ENCODE measurements at regions not wholly inside any gene's neighbourhood (a gene's known extent, or its start where the extent isn't known, plus 50 kb on each side); places are given as distances from the start of the nearest gene placed in this dataset.

GRCh38 chr10:131635564-131636015 is 265.2 kb upstream of the PPP2R2D start:
- peaks cover 3% of the 10 kb centered on the region for H3K27me3 Mint-ChIP-seq (ENCODE audit: low read depth)
- H3K27ac Mint-ChIP-seq (ENCODE audit: unreplicated experiment) = peak overlapping the region; percentile 88
- TF ChIP-seq CTCF (conservative IDR thresholded peaks at IDR 0.05) = no peak
- no peak for DNase-seq (ENCODE audit: low read depth, low spot score)
- H3K9me3 Mint-ChIP-seq = peaks cover 5% of the 10 kb centered on the region
- no peak overlapping the region for H3K4me3 Mint-ChIP-seq
- H3K36me3 Mint-ChIP-seq (ENCODE audit: low read depth) = peaks cover 2% of the 10 kb centered on the region
- no peaks in the 10 kb centered on the region for H3K4me1 Mint-ChIP-seq

- peak overlapping the region; percentile 88 for H3K27ac Mint-ChIP-seq (ENCODE audit: unreplicated experiment)
- no peak for TF ChIP-seq CTCF (conservative IDR thresholded peaks at IDR 0.05)
- no peak overlapping the region for H3K4me3 Mint-ChIP-seq
- peaks cover 2% of the 10 kb centered on the region for H3K36me3 Mint-ChIP-seq (ENCODE audit: low read depth)
- DNase-seq (ENCODE audit: low read depth, low spot score) = no peak
- H3K9me3 Mint-ChIP-seq = peaks cover 5% of the 10 kb centered on the region
- H3K27me3 Mint-ChIP-seq (ENCODE audit: low read depth) = peaks cover 3% of the 10 kb centered on the region
- H3K4me1 Mint-ChIP-seq = no peaks in the 10 kb centered on the region
These were observed 264.7 kb upstream of the PPP2R2D start for GRCh38 chr10:131636116-131636515.

DNA sequence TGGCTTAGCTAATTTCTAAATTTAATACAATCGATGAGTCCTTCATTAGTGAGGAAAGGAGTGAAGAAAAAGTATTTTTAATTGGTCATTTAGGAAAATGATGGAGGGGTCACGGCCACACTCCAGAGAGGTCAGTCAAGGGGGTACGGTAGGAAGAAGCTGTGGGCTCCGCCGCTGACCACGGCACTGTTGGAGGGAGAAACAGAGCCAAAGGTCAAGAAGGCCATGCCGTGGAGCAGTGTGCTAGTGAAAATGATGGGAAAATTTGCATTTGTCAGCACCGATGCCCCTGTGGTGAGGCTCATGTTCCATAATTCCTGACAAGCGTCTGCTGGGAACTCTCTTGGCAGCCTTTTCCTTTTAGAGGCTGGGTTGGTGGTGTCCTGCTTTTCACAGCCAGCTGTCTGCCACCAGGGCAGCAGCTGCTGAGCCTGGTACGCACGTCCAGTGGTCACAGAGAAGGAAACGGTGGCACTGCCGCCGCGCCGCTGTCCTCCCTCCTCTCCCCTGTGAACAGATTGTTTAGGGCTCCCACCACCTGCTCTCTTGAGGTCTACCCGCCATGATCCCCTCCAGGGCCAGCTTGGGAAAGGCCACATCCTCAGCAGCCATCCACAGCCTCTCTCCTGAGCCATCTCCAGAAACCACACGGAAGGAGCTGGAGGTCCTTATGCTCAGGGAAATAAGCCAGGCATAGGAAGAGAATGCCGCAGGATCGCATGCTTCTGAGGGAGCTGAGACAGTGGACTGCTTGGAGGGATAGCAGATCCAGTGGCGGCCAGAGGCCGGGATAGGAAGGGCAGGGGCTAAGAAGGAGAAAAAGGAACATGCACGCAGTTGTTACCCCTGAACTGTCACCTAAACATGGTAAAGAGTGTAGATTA is 263.7 kb upstream of the PPP2R2D start:
- no peak for DNase-seq (ENCODE audit: low read depth, low spot score)
- TF ChIP-seq CTCF (conservative IDR thresholded peaks at IDR 0.05) = no peak
- H3K4me1 Mint-ChIP-seq = no peaks in the 10 kb centered on the region
- H3K36me3 Mint-ChIP-seq (ENCODE audit: low read depth) = peaks cover 2% of the 10 kb centered on the region
- H3K9me3 Mint-ChIP-seq = peaks cover 5% of the 10 kb centered on the region
- H3K4me3 Mint-ChIP-seq = no peak overlapping the region
- H3K27me3 Mint-ChIP-seq (ENCODE audit: low read depth) = peaks cover 3% of the 10 kb centered on the region
- H3K27ac Mint-ChIP-seq (ENCODE audit: unreplicated experiment) = peak overlapping the region; percentile 71

DNA sequence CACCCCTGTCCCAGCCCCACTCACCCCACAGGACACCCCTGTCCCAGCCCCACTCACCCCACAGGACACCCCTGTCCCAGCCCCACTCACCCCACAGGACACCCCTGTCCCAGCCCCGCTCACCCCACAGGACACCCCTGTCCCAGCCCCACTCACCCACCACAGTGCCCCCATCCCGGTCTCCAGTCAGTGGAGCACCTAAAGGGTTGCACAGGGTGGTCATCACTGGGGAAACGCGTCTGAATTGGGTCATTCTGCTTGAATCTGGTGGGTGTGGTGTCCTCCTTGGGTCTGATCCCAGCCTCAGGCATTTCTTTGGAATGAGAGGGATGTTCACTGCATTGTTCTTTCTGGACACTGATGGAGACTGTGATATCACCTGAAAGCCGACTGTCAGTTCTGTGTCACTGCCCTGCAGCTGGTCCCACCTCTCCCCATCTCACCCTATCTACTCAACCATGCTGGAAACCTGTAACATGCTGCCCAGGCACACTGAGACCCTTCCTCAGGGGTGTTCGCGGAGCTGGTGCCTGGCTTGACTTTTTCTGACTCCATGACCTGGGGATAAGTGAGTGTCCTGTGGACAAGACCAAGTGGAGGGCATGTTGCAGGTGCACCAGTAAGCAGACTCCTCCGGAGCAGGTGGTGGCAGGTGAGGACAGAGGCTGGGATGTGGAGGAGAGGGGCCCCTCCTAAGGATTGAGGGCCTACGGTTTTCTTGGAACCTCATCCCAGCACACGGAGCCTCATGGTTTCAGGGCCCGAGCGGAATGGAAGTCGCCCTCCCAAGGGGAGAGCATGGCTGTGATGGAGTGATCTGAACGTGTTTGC is 262.5 kb upstream of the PPP2R2D start:
- peaks cover 5% of the 10 kb centered on the region for H3K9me3 Mint-ChIP-seq
- TF ChIP-seq CTCF (conservative IDR thresholded peaks at IDR 0.05) = no peak
- no peak for DNase-seq (ENCODE audit: low read depth, low spot score)
- peaks cover 3% of the 10 kb centered on the region for H3K27me3 Mint-ChIP-seq (ENCODE audit: low read depth)
- no peaks in the 10 kb centered on the region for H3K4me1 Mint-ChIP-seq
- H3K36me3 Mint-ChIP-seq (ENCODE audit: low read depth) = peaks cover 2% of the 10 kb centered on the region
- no peak overlapping the region for H3K27ac Mint-ChIP-seq (ENCODE audit: unreplicated experiment)
- no peak overlapping the region for H3K4me3 Mint-ChIP-seq

DNA sequence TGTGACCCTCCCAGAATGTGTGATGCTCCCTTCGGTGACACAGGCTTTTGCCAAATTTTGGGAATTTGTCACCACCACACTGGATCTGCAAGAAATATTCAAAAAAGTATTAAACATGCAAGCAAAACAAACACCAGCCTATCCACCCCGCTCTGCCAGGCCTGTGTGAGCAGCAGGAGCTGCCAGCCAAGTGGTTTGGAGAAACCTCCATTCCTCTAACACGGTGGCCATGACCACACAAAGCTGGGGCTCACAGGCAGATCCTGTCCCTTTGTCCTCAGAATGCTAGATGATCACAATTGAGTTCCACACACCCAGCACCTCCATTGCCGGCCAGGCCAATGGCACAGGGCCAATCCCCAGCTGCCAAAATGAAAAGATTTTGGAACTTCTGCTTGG is 261.9 kb upstream of the PPP2R2D start:
- peaks cover 2% of the 10 kb centered on the region for H3K36me3 Mint-ChIP-seq (ENCODE audit: low read depth)
- TF ChIP-seq CTCF (conservative IDR thresholded peaks at IDR 0.05) = no peak
- H3K27me3 Mint-ChIP-seq (ENCODE audit: low read depth) = peaks cover 3% of the 10 kb centered on the region
- no peak overlapping the region for H3K27ac Mint-ChIP-seq (ENCODE audit: unreplicated experiment)
- no peak overlapping the region for H3K4me3 Mint-ChIP-seq
- no peaks in the 10 kb centered on the region for H3K4me1 Mint-ChIP-seq
- no peak for DNase-seq (ENCODE audit: low read depth, low spot score)
- H3K9me3 Mint-ChIP-seq = peaks cover 5% of the 10 kb centered on the region

Measured in neural crest cell (in vitro differentiated cells).